Loucy (cell line): ENCODE measurements at regions not wholly inside any gene's neighbourhood (a gene's known extent, or its start where the extent isn't known, plus 50 kb on each side); places are given as distances from the start of the nearest gene placed in this dataset.
A peak's percentile ranks its signal among the peaks of the same experiment; 100 is the strongest.

Experiments
- CTCF ChIP-seq: fragments of 200-600 bp; sonication (generic); conservative IDR thresholded peaks from 2 replicates; pipeline ENCODE4 v1.5.1; 2014; ENCODE audit warnings: mild to moderate bottlenecking, antibody characterized with exemption, low read length
- EZH2phosphoT487 ChIP-seq: fragments of 200-600 bp; IDR thresholded peaks from 2 replicates; pipeline ENCODE4 v1.6.1; 2018; ENCODE audit warnings: antibody characterized with exemption, mild to moderate bottlenecking, moderate library complexity, borderline replicate concordance

GRCh38 chr6:82783587-82784236 is 281.9 kb downstream of the UBE3D start:
- TF ChIP-seq CTCF: peak; percentile 56
- no peak for TF ChIP-seq EZH2phosphoT487
